Urothelium cell line (cell line): ENCODE measurements at regions not wholly inside any gene's neighbourhood (a gene's known extent, or its start where the extent isn't known, plus 50 kb on each side); places are given as distances from the start of the nearest gene placed in this dataset.

ENCODE experiments used
- DNase-seq: peaks from one replicate; pipeline ENCODE4 v3.0.0; 2011; ENCODE audit warnings: low spot score, mixed read lengths
- FAIRE-seq: peaks from 2 replicates; lab custom pipeline; 2011; peaks lifted over from hg19 to GRCh38; lab: Jason Lieb, UNC

DNA sequence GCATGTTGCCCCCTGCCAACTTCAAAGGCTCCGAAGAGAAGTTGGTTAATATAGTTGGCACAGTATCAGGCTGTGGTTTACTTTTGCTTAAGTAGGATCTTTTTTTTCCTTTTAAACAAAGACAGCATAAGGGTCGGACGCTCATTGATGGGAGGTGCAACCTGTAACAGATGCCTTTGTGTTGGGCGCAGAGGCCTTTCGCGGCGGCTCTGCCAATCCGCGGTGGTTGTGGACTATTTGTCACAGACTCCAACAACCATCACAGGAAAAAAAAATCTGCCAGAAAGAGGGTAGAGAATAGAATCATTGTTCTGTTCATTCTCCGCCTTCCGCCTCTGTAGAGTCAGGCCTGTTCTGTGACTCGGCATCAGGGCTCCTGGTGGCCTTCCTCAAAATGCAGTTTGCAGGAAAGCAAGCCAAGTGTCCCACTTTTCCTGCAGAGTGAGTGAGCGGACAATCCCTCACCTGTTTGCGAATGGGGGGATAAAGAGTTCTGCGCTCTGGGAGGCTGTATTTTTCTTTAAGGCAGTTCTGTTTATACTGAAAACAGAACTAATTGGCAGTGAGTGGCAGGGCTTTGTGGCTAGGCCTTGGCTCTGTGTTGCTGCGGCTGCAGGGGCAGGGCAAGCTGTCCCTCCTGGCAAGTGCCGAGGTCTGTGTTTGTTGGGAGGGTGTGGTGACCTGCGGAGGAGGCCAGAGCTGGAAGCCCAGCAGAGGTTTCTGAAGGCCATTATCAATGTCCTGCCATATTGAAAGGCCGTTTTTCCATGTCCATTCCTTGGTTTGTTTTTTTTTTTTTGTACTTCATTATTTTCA is 83.0 kb upstream of the PIWIL1 start:
- FAIRE-seq = no peak
- peak; percentile 84 for DNase-seq

DNA sequence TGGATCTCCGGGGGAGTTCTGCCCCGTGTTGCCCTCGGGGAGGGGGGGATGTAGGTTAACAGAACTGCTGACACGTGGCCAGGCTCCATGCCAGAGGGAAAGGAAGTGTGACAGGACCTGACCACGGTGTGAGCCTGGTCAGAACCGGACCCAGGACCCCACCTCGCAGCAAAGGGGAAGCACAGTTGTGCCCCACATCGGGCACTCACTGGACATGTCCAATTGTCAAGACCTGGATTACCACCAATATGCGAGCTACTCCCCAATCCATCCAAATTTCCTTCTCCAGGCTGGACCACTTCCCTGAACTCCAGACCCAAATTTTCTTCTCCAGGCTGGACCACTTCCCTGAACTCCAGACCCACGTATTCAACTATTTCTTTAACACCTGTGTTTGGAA is 78.8 kb upstream of the PIWIL1 start:
- DNase-seq = no peak
- no peak for FAIRE-seq

DNA sequence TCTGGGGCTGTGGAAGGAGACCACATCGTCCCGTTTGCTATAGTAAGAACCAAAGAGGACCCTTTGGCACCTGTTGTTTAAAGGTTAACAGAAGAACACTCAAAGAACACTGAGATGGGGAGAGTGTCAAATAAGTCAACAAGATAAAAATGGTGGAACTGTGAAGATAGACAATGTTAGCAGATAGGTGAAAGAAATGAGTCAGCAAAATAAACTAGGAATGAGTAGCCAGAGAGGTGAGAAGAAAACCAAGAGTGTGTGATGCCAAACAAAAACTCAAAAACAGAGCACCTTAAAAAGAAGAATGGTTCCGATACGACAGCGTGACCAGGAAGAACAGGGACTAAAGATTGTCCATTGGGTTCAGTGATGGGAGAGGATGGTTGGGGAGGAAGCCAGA is 74.7 kb upstream of the PIWIL1 start:
- DNase-seq (no peak), FAIRE-seq (no peak)

DNA sequence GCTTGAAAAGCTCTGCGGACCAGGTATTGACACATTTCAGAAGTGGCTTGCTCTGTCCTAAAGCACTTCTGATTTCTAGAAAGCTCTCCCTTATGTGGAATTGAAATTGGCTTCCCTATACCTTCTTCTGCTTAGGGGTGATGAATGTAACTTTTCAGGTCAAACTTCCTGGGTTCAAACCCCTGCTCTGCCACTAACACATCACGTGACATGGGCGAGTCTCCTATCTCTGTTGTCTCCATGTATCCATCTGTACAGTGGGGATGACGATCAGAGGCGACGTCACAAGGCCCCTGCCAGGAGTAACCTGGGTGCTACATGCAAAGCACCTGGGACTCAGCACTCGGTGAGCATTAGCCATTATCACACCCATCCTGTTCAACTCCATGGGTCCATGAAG is 73.7 kb upstream of the PIWIL1 start:
- FAIRE-seq (no peak), DNase-seq (no peak)

DNA sequence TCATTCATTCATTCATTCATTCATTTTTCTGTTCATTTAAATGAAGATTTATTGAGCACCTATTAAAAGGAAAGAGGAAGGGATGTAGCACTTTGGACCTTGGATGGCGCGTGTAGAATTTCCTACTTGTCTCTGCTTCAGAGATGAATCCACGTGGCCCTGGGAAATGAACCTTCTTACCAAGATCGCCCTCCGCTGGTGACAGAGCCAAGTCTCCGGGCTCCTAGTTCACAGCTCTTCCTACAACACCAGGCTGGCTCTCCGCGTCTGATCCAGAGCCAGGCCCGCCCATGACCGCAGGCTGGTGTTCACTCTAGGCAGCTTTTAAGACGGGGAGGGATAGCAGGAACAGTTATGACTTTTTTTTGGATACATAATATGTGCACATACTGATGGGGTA is 70.9 kb upstream of the PIWIL1 start:
- no peak for DNase-seq
- FAIRE-seq = no peak

DNA sequence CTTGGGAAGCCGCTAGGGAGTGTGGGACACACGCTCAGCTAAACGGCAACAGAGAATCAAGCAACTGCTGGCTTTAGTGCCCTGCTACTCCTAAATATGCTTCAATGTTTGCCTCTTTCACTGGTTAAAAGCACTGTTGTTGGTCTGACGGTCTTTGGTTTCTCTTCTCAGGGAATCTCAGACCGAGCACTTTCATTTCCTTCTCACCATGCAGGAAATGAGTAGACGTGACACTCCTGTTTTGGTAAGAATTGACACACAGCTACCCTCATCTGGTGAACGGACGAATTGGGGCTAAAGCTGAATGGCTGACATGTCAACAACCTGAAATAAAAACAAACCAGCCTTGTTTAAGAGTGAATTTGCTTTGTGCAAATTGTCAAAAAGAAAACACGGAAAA is 57.5 kb upstream of the PIWIL1 start:
- no peak for DNase-seq
- no peak for FAIRE-seq

DNA sequence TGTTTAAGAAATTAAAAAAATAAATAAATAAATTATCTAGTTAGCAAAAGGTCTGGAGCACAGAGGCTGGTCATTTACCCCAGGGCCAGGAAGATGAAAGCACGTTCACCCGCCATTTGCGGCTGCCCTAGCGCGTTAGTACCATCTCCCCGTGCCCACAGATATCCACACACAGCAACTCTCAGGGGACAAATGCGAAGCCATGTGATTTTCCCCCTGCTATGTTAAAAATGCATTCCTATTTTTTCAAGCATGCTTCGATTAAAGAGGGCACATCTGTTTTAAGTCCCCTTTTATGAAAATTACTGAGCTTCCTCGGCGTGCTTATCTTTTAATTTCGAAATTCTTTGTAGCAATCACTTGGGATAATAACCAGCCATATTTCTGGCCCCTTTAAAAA is 56.9 kb upstream of the PIWIL1 start:
- DNase-seq (no peak), FAIRE-seq (no peak)

DNA sequence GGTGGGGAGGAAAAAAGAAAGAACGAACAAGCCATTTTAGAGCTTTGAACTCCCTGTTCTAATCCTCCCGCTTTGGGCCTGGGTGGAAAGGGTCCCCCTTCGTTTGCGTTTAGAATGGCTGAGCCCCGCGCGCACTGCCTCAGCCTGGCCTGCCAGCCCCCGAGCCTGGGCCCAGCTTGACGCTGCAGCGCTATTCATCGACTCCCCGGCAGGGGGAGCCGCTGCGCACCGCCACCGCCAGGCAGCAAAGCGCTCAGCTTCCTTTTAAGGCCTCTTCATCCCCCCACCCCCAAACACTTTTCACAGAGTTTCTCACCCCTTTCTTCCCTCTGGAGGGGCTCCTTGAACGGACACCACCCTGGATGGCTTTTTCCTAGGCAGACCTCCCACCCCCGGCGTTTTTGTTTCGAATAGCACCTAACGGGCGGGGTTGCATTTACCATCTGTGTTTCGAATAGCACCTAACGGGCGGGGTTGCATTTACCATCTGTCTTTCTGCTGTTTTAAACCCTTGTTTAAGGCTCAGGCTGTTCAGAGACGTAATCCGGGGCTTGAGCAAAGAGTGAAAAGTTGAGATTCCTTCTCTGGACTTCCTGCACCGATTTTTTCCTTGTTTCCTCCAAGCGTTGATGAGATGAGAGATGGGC is 56.4 kb upstream of the PIWIL1 start:
- DNase-seq = peak; percentile 81
- FAIRE-seq = no peak

DNA sequence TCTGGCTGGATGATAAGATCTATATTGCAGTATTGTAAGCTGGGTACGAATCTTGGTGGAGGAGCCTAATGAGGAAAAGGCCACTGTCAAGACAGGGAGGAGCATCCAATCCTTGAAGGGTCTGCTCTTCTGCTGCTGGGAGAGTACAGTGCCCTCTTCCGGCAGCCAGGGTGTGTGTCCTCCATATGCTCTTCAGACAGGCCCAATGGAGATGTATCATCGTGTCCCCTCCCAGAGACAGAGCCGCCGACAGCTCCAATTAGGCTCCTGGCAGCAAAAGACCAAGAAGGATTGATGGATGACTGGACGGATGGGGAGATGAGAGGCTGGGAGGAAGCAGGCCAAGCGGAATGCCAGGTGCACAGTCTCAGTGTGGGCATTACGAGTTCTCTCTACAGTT is 51.6 kb upstream of the PIWIL1 start:
- no peak for DNase-seq
- FAIRE-seq = no peak

DNA sequence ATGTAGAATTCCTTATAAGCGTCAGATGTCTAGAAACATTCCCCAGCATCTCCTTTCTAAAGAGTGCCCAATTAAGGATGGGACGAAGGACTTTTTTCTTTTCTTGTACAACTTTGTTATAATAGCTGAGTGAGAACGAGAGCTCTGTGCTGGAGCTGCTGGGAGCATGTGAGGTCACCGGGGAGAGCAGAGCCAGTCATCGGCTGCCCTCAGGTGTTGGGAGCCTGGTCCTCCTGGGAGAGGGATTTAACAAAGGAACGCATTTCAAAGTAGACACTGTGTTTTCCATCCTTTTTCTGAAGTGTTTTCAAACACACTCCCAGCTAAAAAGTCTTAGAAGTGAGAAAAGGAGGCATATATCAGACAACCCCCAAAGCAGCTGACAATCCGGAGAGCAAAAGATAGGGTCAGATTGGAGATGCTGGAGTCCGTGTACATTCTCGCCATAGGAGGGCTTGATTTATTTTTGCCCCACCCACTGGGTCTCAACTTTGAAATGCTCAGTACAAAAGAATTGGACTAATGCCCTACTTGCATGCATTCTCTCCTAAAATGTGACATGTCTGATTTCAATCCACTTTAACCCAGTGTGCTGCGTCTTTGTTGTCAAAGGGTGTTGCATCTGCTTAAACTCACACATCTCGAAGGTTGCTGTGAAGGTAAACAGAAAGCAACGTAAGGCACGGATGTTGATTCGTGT is 50.8 kb upstream of the PIWIL1 start:
- DNase-seq (no peak), FAIRE-seq (no peak)
